Left hindlimb (tissue), 1 donor: ENCODE measurements at regions not wholly inside any gene's neighbourhood (a gene's known extent, or its start where the extent isn't known, plus 50 kb on each side); places are given as distances from the start of the nearest gene placed in this dataset.
"Not testable (repeated sequence)": the region's sequence is repeated elsewhere in the genome, so short reads cannot be mapped to it uniquely, and the experiment has no call there.

Experiments
- DNase-seq: peaks from one replicate; pipeline ENCODE4 v3.0.0-alpha.2; 2018

GRCh38 chr21:27528697-27529096 is 561.8 kb upstream of the ADAMTS5 start:
- no peak for DNase-seq

- DNase-seq, result no peak
Measured at GRCh38 chr21:27526451-27526850, 559.6 kb upstream of the ADAMTS5 start.

GRCh38 chr21:27525780-27526179 is 558.9 kb upstream of the ADAMTS5 start:
- no peak for DNase-seq

GRCh38 chr21:27519361-27519760 is 552.5 kb upstream of the ADAMTS5 start:
- no peak for DNase-seq

- not testable (repeated sequence) for DNase-seq
Measured at GRCh38 chr21:27517177-27517576, 550.3 kb upstream of the ADAMTS5 start.

- DNase-seq, result no peak
Measured at GRCh38 chr21:27515676-27516075, 548.8 kb upstream of the ADAMTS5 start.

GRCh38 chr21:27513825-27514224 is 546.9 kb upstream of the ADAMTS5 start:
- DNase-seq, result no peak

- no peak for DNase-seq
Measured at GRCh38 chr21:27513016-27513415, 546.1 kb upstream of the ADAMTS5 start.

GRCh38 chr21:27511233-27511632 is 544.3 kb upstream of the ADAMTS5 start:
- DNase-seq, result no peak

GRCh38 chr21:27507695-27508094 is 540.8 kb upstream of the ADAMTS5 start:
- DNase-seq, result no peak

- DNase-seq, result no peak
Measured at GRCh38 chr21:27505516-27505915, 538.6 kb upstream of the ADAMTS5 start.

GRCh38 chr21:27502801-27503200 is 535.9 kb upstream of the ADAMTS5 start:
- DNase-seq, result no peak

- no peak for DNase-seq
Measured at GRCh38 chr21:27498025-27498424, 531.1 kb upstream of the ADAMTS5 start.

- no peak for DNase-seq
Measured at GRCh38 chr21:27495836-27496235, 528.9 kb upstream of the ADAMTS5 start.

GRCh38 chr21:27493542-27493941 is 526.7 kb upstream of the ADAMTS5 start:
- no peak for DNase-seq

- no peak for DNase-seq
Measured at GRCh38 chr21:27487676-27488075, 520.8 kb upstream of the ADAMTS5 start.

GRCh38 chr21:27480841-27481261 is 514.0 kb upstream of the ADAMTS5 start:
- no peak for DNase-seq

- no peak for DNase-seq
Measured at GRCh38 chr21:27477296-27477695, 510.4 kb upstream of the ADAMTS5 start.

- no peak for DNase-seq
Measured at GRCh38 chr21:27476696-27477095, 509.8 kb upstream of the ADAMTS5 start.

GRCh38 chr21:27475363-27475955 is 508.6 kb upstream of the ADAMTS5 start:
- DNase-seq, result no peak

- no peak for DNase-seq
Measured at GRCh38 chr21:27467366-27467765, 500.5 kb upstream of the ADAMTS5 start.

- no peak for DNase-seq
Measured at GRCh38 chr21:27466140-27466539, 499.3 kb upstream of the ADAMTS5 start.

- no peak for DNase-seq
Measured at GRCh38 chr21:27464648-27465047, 497.8 kb upstream of the ADAMTS5 start.

GRCh38 chr21:27462726-27463125 is 495.8 kb upstream of the ADAMTS5 start:
- no peak for DNase-seq

GRCh38 chr21:27454234-27454633 is 487.3 kb upstream of the ADAMTS5 start:
- no peak for DNase-seq

GRCh38 chr21:27451116-27451515 is 484.2 kb upstream of the ADAMTS5 start:
- DNase-seq, result no peak
